ENCODE measurements at regions not wholly inside any gene's neighbourhood (a gene's known extent, or its start where the extent isn't known, plus 50 kb on each side); places are given as distances from the start of the nearest gene placed in this dataset.

- Histone ChIP-seq H2AFZ (ENCODE audit: low read length) (no peak overlapping the region), H4K20me1 (ENCODE audit: insufficient read depth, low read length) (no peaks in the 10 kb centered on the region), H3K4me1 (ENCODE audit: insufficient read depth, low read length) (no peaks in the 10 kb centered on the region), H3K4me3 (ENCODE audit: insufficient read depth, low read length) (no peak overlapping the region), H3K27me3 (ENCODE audit: insufficient read depth, low read length) (no peaks in the 10 kb centered on the region), H3K36me3 (ENCODE audit: insufficient read depth, low read length) (no peaks in the 10 kb centered on the region), H3K27ac (ENCODE audit: low read depth, low read length) (no peak overlapping the region), H3K4me2 (ENCODE audit: insufficient read depth, low read length) (no peak overlapping the region), H3K9me3 (ENCODE audit: low read depth, low read length) (no peaks in the 10 kb centered on the region), H3K79me2 (ENCODE audit: insufficient read depth, low read length) (no peaks in the 10 kb centered on the region)
- no peak for TF ChIP-seq CTCF (IDR thresholded peaks at IDR 0.05; ENCODE audit: extremely low read depth, low read depth, low read length)
- no peak for DNase-seq (ENCODE audit: insufficient read length, low spot score, missing footprints)
Observed at GRCh38 chr4:131159261-131159660, 1989.8 kb upstream of the PCDH10 start.

GRCh38 chr4:131192318-131192717, 1956.8 kb upstream of the PCDH10 start:
- Histone ChIP-seq H2AFZ (ENCODE audit: low read length) (no peak overlapping the region), H3K36me3 (ENCODE audit: insufficient read depth, low read length) (no peaks in the 10 kb centered on the region), H3K79me2 (ENCODE audit: insufficient read depth, low read length) (no peaks in the 10 kb centered on the region), H3K9me3 (ENCODE audit: low read depth, low read length) (peaks cover 5% of the 10 kb centered on the region), H3K4me2 (ENCODE audit: insufficient read depth, low read length) (no peak overlapping the region), H3K27ac (ENCODE audit: low read depth, low read length) (no peak overlapping the region), H3K27me3 (ENCODE audit: insufficient read depth, low read length) (no peaks in the 10 kb centered on the region), H3K4me3 (ENCODE audit: insufficient read depth, low read length) (no peak overlapping the region), H4K20me1 (ENCODE audit: insufficient read depth, low read length) (no peaks in the 10 kb centered on the region), H3K4me1 (ENCODE audit: insufficient read depth, low read length) (no peaks in the 10 kb centered on the region)
- TF ChIP-seq CTCF (IDR thresholded peaks at IDR 0.05; ENCODE audit: extremely low read depth, low read depth, low read length), result no peak
- DNase-seq (ENCODE audit: insufficient read length, low spot score, missing footprints), result no peak

- TF ChIP-seq CTCF (IDR thresholded peaks at IDR 0.05; ENCODE audit: extremely low read depth, low read depth, low read length), result no peak
- no peak for DNase-seq (ENCODE audit: insufficient read length, low spot score, missing footprints)
- Histone ChIP-seq H2AFZ (ENCODE audit: low read length) (no peak overlapping the region), H3K27ac (ENCODE audit: low read depth, low read length) (no peak overlapping the region), H3K9me3 (ENCODE audit: low read depth, low read length) (no peaks in the 10 kb centered on the region), H3K27me3 (ENCODE audit: insufficient read depth, low read length) (no peaks in the 10 kb centered on the region), H3K4me1 (ENCODE audit: insufficient read depth, low read length) (no peaks in the 10 kb centered on the region), H3K36me3 (ENCODE audit: insufficient read depth, low read length) (no peaks in the 10 kb centered on the region), H4K20me1 (ENCODE audit: insufficient read depth, low read length) (no peaks in the 10 kb centered on the region), H3K79me2 (ENCODE audit: insufficient read depth, low read length) (no peaks in the 10 kb centered on the region), H3K4me2 (ENCODE audit: insufficient read depth, low read length) (no peak overlapping the region), H3K4me3 (ENCODE audit: insufficient read depth, low read length) (no peak overlapping the region)
Observed at GRCh38 chr4:131207589-131207988, 1941.5 kb upstream of the PCDH10 start.

- TF ChIP-seq CTCF (IDR thresholded peaks at IDR 0.05; ENCODE audit: extremely low read depth, low read depth, low read length), result no peak
- no peak for DNase-seq (ENCODE audit: insufficient read length, low spot score, missing footprints)
Observed at GRCh38 chr4:131248314-131248713, 1900.8 kb upstream of the PCDH10 start.

More at GRCh38 chr4:131248314-131248713, 1900.8 kb upstream of the PCDH10 start:
- Histone ChIP-seq H2AFZ (ENCODE audit: low read length) (no peak overlapping the region), H3K27me3 (ENCODE audit: insufficient read depth, low read length) (no peaks in the 10 kb centered on the region), H3K36me3 (ENCODE audit: insufficient read depth, low read length) (no peaks in the 10 kb centered on the region), H3K4me2 (ENCODE audit: insufficient read depth, low read length) (no peak overlapping the region), H3K9me3 (ENCODE audit: low read depth, low read length) (no peaks in the 10 kb centered on the region), H3K4me3 (ENCODE audit: insufficient read depth, low read length) (no peak overlapping the region), H4K20me1 (ENCODE audit: insufficient read depth, low read length) (no peaks in the 10 kb centered on the region), H3K4me1 (ENCODE audit: insufficient read depth, low read length) (no peaks in the 10 kb centered on the region), H3K79me2 (ENCODE audit: insufficient read depth, low read length) (no peaks in the 10 kb centered on the region), H3K27ac (ENCODE audit: low read depth, low read length) (no peak overlapping the region)
